ENCODE measurements at regions not wholly inside any gene's neighbourhood (a gene's known extent, or its start where the extent isn't known, plus 50 kb on each side); places are given as distances from the start of the nearest gene placed in this dataset.

DNA sequence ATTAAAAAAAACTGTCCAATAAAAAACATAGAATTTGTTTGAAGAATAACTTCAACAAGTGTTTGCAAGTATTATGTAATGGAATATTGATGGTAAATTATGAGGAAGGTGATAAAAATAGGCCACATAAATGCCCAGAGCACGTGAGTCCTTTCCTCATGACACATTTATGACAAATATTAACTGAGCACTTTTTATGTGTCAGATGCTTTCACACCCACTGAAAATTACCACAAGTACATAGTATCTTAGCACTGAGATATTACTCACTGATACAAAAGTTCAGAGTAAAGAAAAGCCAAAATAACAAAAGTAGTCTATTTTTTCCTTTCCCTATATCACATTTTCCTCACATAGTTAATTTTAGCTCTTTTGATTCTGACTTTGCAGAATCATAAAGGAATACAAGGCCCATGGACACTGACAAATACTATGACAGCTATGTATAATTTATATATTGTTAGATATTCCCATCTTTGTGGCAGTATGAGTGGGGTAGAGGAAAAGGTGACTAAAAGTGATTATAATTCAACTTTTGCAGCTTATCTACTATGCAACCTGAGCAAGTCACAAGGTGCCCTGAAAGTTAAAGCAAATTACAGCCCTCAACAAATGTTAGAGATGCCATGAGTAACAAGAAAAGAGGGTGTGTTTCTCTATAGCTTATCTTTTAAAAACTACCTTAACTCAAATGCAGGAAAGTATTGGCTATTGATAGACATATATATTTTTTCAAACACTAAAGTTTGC, 80.7 kb downstream of the RBMY1D start:
- TF ChIP-seq, protein P1, sequence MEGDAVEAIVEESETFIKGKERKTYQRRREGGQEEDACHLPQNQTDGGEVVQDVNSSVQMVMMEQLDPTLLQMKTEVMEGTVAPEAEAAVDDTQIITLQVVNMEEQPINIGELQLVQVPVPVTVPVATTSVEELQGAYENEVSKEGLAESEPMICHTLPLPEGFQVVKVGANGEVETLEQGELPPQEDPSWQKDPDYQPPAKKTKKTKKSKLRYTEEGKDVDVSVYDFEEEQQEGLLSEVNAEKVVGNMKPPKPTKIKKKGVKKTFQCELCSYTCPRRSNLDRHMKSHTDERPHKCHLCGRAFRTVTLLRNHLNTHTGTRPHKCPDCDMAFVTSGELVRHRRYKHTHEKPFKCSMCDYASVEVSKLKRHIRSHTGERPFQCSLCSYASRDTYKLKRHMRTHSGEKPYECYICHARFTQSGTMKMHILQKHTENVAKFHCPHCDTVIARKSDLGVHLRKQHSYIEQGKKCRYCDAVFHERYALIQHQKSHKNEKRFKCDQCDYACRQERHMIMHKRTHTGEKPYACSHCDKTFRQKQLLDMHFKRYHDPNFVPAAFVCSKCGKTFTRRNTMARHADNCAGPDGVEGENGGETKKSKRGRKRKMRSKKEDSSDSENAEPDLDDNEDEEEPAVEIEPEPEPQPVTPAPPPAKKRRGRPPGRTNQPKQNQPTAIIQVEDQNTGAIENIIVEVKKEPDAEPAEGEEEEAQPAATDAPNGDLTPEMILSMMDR (IDR thresholded peaks at IDR 0.05; ENCODE audit: low read length): no peak
- no peak for TF ChIP-seq EZH2 (IDR thresholded peaks at IDR 0.05; ENCODE audit: borderline replicate concordance, low read length)
